HepG2 (cell line): ENCODE measurements at regions not wholly inside any gene's neighbourhood (a gene's known extent, or its start where the extent isn't known, plus 50 kb on each side); places are given as distances from the start of the nearest gene placed in this dataset.

Experiments used
- ATAC-seq: fragments of 200-7000 bp; cut with Tn5 transposase; 3 replicates; pipeline ENCODE4 v1.9.1; 2020; ENCODE audit warnings: mild to moderate bottlenecking, moderate library complexity
- BruUV-seq: library from RNA; stranded (reverse); fragments of 400-500 nt; replicated peaks from 2 replicates; lab custom pipeline; 2021; lab: Mats Ljungman, UMichigan
- CTCF ChIA-PET: fragments of 300-600 bp; formaldehyde crosslinking; extraction: SDS; loops from one replicate; lab custom pipeline; 2021; ENCODE audit warnings: low total read pairs, inconsistent platforms, low intra/inter-chr PET ratio; lab: Yijun Ruan, JAX
- POLR2A ChIA-PET: fragments of 350-600 bp; sonication (Branson Sonifier 250); formaldehyde crosslinking; loops from one replicate; lab custom pipeline; 2020; ENCODE audit warnings: antibody characterized with exemption, inconsistent platforms; lab: Yijun Ruan, JAX
- DNase-seq: peaks from one replicate; pipeline ENCODE4 v3.0.0-alpha.2; 2015; ENCODE audit warnings: low spot score
- FAIRE-seq: peaks from 3 replicates; lab custom pipeline; 2011; peaks lifted over from hg19 to GRCh38; lab: Jason Lieb, UNC
- H2AFZ ChIP-seq: one replicate; pipeline ENCODE4 v1.6.1; 2011; ENCODE audit warnings: low read length, inconsistent platforms
- H3K27ac ChIP-seq: fragments of 300-600 bp; 3 replicates; pipeline ENCODE4 v1.8.0; 2011; ENCODE audit warnings: mixed run types, mild to moderate bottlenecking, mixed read lengths, low read length, inconsistent platforms; ENCODE audit not compliant: insufficient read depth; ENCODE audit errors: extremely low read length
- H3K27me3 ChIP-seq, 2 experiments: fragments of 200-600 bp in 1 of 2; 2 replicates in 1 of 2; 3 replicates in 1 of 2; pipeline versions ENCODE4 v1.6.0 to v1.8.0; 2011; ENCODE audit warnings: low read length in 2 of 2, mild to moderate bottlenecking in 2 of 2, moderate library complexity in 2 of 2, inconsistent platforms in 1 of 2; ENCODE audit not compliant: insufficient read depth in 2 of 2, control insufficient read depth in 1 of 2
- H3K36me3 ChIP-seq, 2 experiments: fragments of 200-600 bp in 1 of 2; replicated peaks in 1 of 2; 2 replicates in 1 of 2; 3 replicates in 1 of 2; pipeline versions ENCODE4 v1.5.1 to v1.8.0; 2011; ENCODE audit warnings: low read length in 2 of 2, inconsistent platforms in 1 of 2; ENCODE audit not compliant: insufficient read depth in 2 of 2, control insufficient read depth in 1 of 2
- H3K4me1 ChIP-seq: 2 replicates; pipeline ENCODE4 v1.5.1; 2012; ENCODE audit warnings: low read length, inconsistent platforms; ENCODE audit not compliant: insufficient read depth
- H3K4me2 ChIP-seq: 2 replicates; pipeline ENCODE4 v1.6.0; 2011; ENCODE audit warnings: low read depth, low read length, inconsistent platforms
- H3K4me3 ChIP-seq, 3 experiments: fragments of 200-600 bp in 1 of 3; sonication (generic), shearing (Covaris generic) in 1 of 3; replicated peaks in 1 of 3; 2 replicates each; pipeline ENCODE4 v1.5.1; 2011 to 2016; ENCODE audit warnings: low read length in 3 of 3, inconsistent platforms in 2 of 3, low read depth in 2 of 3, mild to moderate bottlenecking in 2 of 3, control low read depth in 1 of 3, mixed read lengths in 1 of 3; ENCODE audit not compliant: insufficient read depth in 1 of 3
- H3K79me2 ChIP-seq: one replicate; pipeline ENCODE4 v1.6.1; 2011; ENCODE audit warnings: low read length, inconsistent platforms; ENCODE audit not compliant: insufficient read depth
- H3K9ac ChIP-seq: 2 replicates; pipeline ENCODE4 v1.6.0; 2011; ENCODE audit warnings: mild to moderate bottlenecking, low read depth, low read length, inconsistent platforms; ENCODE audit not compliant: insufficient read depth
- H3K9me3 ChIP-seq: 2 replicates; pipeline ENCODE4 v1.5.1; 2012; ENCODE audit warnings: mild to moderate bottlenecking, low read length
- H4K20me1 ChIP-seq: 2 replicates; pipeline ENCODE4 v1.6.0; 2011; ENCODE audit warnings: inconsistent platforms, mild to moderate bottlenecking, low read length, moderate library complexity; ENCODE audit not compliant: insufficient read depth
- BHLHE40 ChIP-seq: IDR thresholded peaks from 2 replicates; pipeline ENCODE4 v1.6.1; 2011; ENCODE audit warnings: low read length, improper control_type of control experiment
- FIP1L1 ChIP-seq: fragments of 200-400 bp; formaldehyde crosslinking; IDR thresholded peaks from 2 replicates; pipeline ENCODE4 v1.6.1; 2018; ENCODE audit warnings: low read depth, mild to moderate bottlenecking, low read length, moderate library complexity, borderline replicate concordance; ENCODE audit not compliant: insufficient read depth
- HNRNPK ChIP-seq: fragments of 200-400 bp; formaldehyde crosslinking; IDR thresholded peaks from 2 replicates; pipeline ENCODE4 v1.6.1; 2018; ENCODE audit warnings: low read length, low read depth, moderate library complexity, mild to moderate bottlenecking; ENCODE audit not compliant: poor library complexity, severe bottlenecking
- RXRB ChIP-seq: IDR thresholded peaks from 2 replicates; pipeline ENCODE4 v1.6.1; 2016; ENCODE audit warnings: borderline replicate concordance, missing genetic modification reagents, missing compliant biosample characterization
- SKIL ChIP-seq: sonication (generic); formaldehyde crosslinking; IDR thresholded peaks from 2 replicates; pipeline ENCODE4 v1.8.0; 2022; ENCODE audit warnings: missing genetic modification reagents, mild to moderate bottlenecking, moderate library complexity, borderline replicate concordance
- TCF12 ChIP-seq, 2 experiments: fragments of 450-650 bp in 1 of 2; sonication (generic) in 1 of 2; formaldehyde crosslinking in 1 of 2; IDR thresholded peaks; 2 replicates each; pipeline versions ENCODE4 v1.6.1 to v1.8.0; 2017 to 2022; ENCODE audit warnings: antibody characterized with exemption in 1 of 2, mild to moderate bottlenecking in 1 of 2, missing genetic modification reagents in 1 of 2, moderate library complexity in 1 of 2
- THAP8 ChIP-seq: sonication (generic); formaldehyde crosslinking; IDR thresholded peaks from 2 replicates; pipeline ENCODE4 v1.5.1; 2020; ENCODE audit warnings: missing genetic modification reagents, mild to moderate bottlenecking, borderline replicate concordance
- THRA ChIP-seq: sonication (generic); formaldehyde crosslinking; IDR thresholded peaks from 2 replicates; pipeline ENCODE4 v1.4.0; 2020; ENCODE audit warnings: missing genetic modification reagents, borderline replicate concordance
- ZFP41 ChIP-seq: sonication (generic); formaldehyde crosslinking; IDR thresholded peaks from 2 replicates; pipeline ENCODE4 v1.4.0; 2020; ENCODE audit warnings: mild to moderate bottlenecking, missing genetic modification reagents, borderline replicate concordance
- ZNF101 ChIP-seq: sonication (generic); formaldehyde crosslinking; IDR thresholded peaks from 2 replicates; pipeline ENCODE4 v1.4.0; 2020; ENCODE audit warnings: mild to moderate bottlenecking, low read depth, missing genetic modification reagents, borderline replicate concordance
- ZNF530 ChIP-seq: sonication (generic); formaldehyde crosslinking; IDR thresholded peaks from 2 replicates; pipeline ENCODE4 v1.5.0; 2020; ENCODE audit warnings: low read depth, mild to moderate bottlenecking, missing genetic modification reagents
- WGBS: methylation state at CpG from one replicate; pipeline ENCODE4 v1.1.6; 2017; ENCODE audit warnings: low lambda C conversion rate; 5-methylcytosine and 5-hydroxymethylcytosine counted together
- in situ Hi-C: cut with HindIII; loops from 2 replicates; pipeline ENCODE4 v1.10.0; 2017; ENCODE audit warnings: low pct_unique_long_range_greater_than_20kb; ENCODE audit not compliant: extremely low pct_ligation_motif_present
- intact Hi-C: fragments of 100-400 bp; cut with micrococcal nuclease; formaldehyde crosslinking; loops from one replicate; pipeline ENCODE4 v1.10.0; 2022; ENCODE audit not compliant: unreplicated experiment

GRCh38 chr10:8428654-8429053, 374.2 kb downstream of the GATA3 start:
- H3K4me3 ChIP-seq, result no peak overlapping the region
- no TSS peak for BruUV-seq
- no peaks in the 10 kb centered on the region for H4K20me1 ChIP-seq
- FAIRE-seq, result no peak
- H3K27me3 ChIP-seq, result no peaks in the 10 kb centered on the region
- CTCF ChIA-PET, result no interaction called here
- H3K9me3 ChIP-seq, result no peaks in the 10 kb centered on the region
- no peak overlapping the region for H2AFZ ChIP-seq
- intact Hi-C loops, result no loop called here
- H3K9ac ChIP-seq, result no peak overlapping the region
- no peaks in the 10 kb centered on the region for H3K4me1 ChIP-seq
- DNase-seq, result no peak
- H3K27ac ChIP-seq, result no peak overlapping the region
- no peak for ATAC-seq
- no peaks in the 10 kb centered on the region for H3K79me2 ChIP-seq
- no peak overlapping the region for H3K4me2 ChIP-seq
- 14% methylated on average over 3 of the region's 4 CpGs for WGBS
- in situ Hi-C loops, result no loop called here
- POLR2A ChIA-PET, result no interaction called here
- H3K36me3 ChIP-seq, result no peaks in the 10 kb centered on the region
- TF ChIP-seq THAP8 (no peak), TCF12 (IDR thresholded peaks at IDR 0.05) (no peak), TCF12 (CRISPR knock-in tag; IDR thresholded peaks at IDR 0.05) (no peak), RXRB (no peak), FIP1L1 (no peak), HNRNPK (no peak), ZFP41 (CRISPR knock-in tag) (no peak), BHLHE40 (no peak), ZNF101 (CRISPR knock-in tag) (no peak), THRA (no peak), SKIL (CRISPR knock-in tag) (no peak), ZNF530 (CRISPR knock-in tag) (no peak)
